ENCODE measurements at regions not wholly inside any gene's neighbourhood (a gene's known extent, or its start where the extent isn't known, plus 50 kb on each side); places are given as distances from the start of the nearest gene placed in this dataset.

GRCh38 chr4:148686449-148686848 is 244.2 kb upstream of the NR3C2 start:
- ATAC-seq (no peak), DNase-seq (no peak)
- no peaks in the 10 kb centered on the region for H3K9me3 ChIP-seq
- TF ChIP-seq POLR2A (IDR thresholded peaks at IDR 0.05) (no peak), CTCF (IDR thresholded peaks at IDR 0.05) (no peak)
- H3K27me3 ChIP-seq, result no peaks in the 10 kb centered on the region
- intact Hi-C loops (cut with DNase I), result no loop called here
- WGBS, 2 donors, result 54 to 56% methylated on average over 3 of the region's 3 CpGs
- H3K36me3 ChIP-seq (replicated peaks in 1 of 2; ENCODE audit: insufficient read depth in 1 of 2, low read depth in 2 of 2), result no peaks in the 10 kb centered on the region
- no peaks in the 10 kb centered on the region for H3K4me1 ChIP-seq
- H3K27ac ChIP-seq, result no peak overlapping the region
- no peak overlapping the region for H3K4me3 ChIP-seq

GRCh38 chr4:148684638-148685037 is 242.4 kb upstream of the NR3C2 start:
- Histone ChIP-seq H3K27me3 (no peaks in the 10 kb centered on the region), H3K4me1 (no peaks in the 10 kb centered on the region), H3K36me3 (replicated peaks in 1 of 2; ENCODE audit: insufficient read depth in 1 of 2, low read depth in 2 of 2) (no peaks in the 10 kb centered on the region), H3K9me3 (no peaks in the 10 kb centered on the region), H3K27ac (no peak overlapping the region), H3K4me3 (no peak overlapping the region)
- intact Hi-C loops (cut with DNase I), result no loop called here
- ATAC-seq (no peak), DNase-seq (no peak)
- TF ChIP-seq CTCF (IDR thresholded peaks at IDR 0.05) (no peak), POLR2A (IDR thresholded peaks at IDR 0.05) (no peak)
- WGBS, 2 donors, result 81 to 82% methylated on average over 1 of the region's 1 CpG

GRCh38 chr4:148680884-148681283 is 238.7 kb upstream of the NR3C2 start:
- Histone ChIP-seq H3K27me3 (no peaks in the 10 kb centered on the region), H3K27ac (no peak overlapping the region), H3K4me1 (no peaks in the 10 kb centered on the region), H3K9me3 (no peaks in the 10 kb centered on the region), H3K36me3 (replicated peaks in 1 of 2; ENCODE audit: insufficient read depth in 1 of 2, low read depth in 2 of 2) (no peaks in the 10 kb centered on the region), H3K4me3 (no peak overlapping the region)
- intact Hi-C loops (cut with DNase I), result no loop called here
- TF ChIP-seq CTCF (IDR thresholded peaks at IDR 0.05), result no peak
- TF ChIP-seq POLR2A (IDR thresholded peaks at IDR 0.05), result no peak
- WGBS, 2 donors, result 77 to 80% methylated on average over 2 of the region's 2 CpGs
- ATAC-seq, result no peak
- DNase-seq, result no peak

- no peak for ATAC-seq
- TF ChIP-seq CTCF (IDR thresholded peaks at IDR 0.05), result no peak
- no peak for TF ChIP-seq POLR2A (IDR thresholded peaks at IDR 0.05)
- no peaks in the 10 kb centered on the region for H3K36me3 ChIP-seq (replicated peaks in 1 of 2; ENCODE audit: insufficient read depth in 1 of 2, low read depth in 2 of 2)
- DNase-seq, result no peak
- no peak overlapping the region for H3K4me3 ChIP-seq
- intact Hi-C loops (cut with DNase I), result no loop called here
- no peak overlapping the region for H3K27ac ChIP-seq
- H3K27me3 ChIP-seq, result no peaks in the 10 kb centered on the region
- H3K4me1 ChIP-seq, result no peaks in the 10 kb centered on the region
- H3K9me3 ChIP-seq, result no peaks in the 10 kb centered on the region
Measured at GRCh38 chr4:148676344-148676743, 234.1 kb upstream of the NR3C2 start.

- H3K27me3 ChIP-seq, result no peaks in the 10 kb centered on the region
- no peak overlapping the region for H3K4me3 ChIP-seq
- intact Hi-C loops (cut with DNase I), result no loop called here
- H3K9me3 ChIP-seq, result no peaks in the 10 kb centered on the region
- ATAC-seq (no peak), DNase-seq (no peak)
- 64 to 71% methylated on average over 3 of the region's 3 CpGs for WGBS, 2 donors
- H3K27ac ChIP-seq, result no peak overlapping the region
- H3K36me3 ChIP-seq (replicated peaks in 1 of 2; ENCODE audit: insufficient read depth in 1 of 2, low read depth in 2 of 2), result no peaks in the 10 kb centered on the region
- H3K4me1 ChIP-seq, result no peaks in the 10 kb centered on the region
- TF ChIP-seq CTCF (IDR thresholded peaks at IDR 0.05) (no peak), POLR2A (IDR thresholded peaks at IDR 0.05) (no peak)
Measured at GRCh38 chr4:148674876-148675275, 232.7 kb upstream of the NR3C2 start.
